GM23338 (cell line): ENCODE measurements at regions not wholly inside any gene's neighbourhood (a gene's known extent, or its start where the extent isn't known, plus 50 kb on each side); places are given as distances from the start of the nearest gene placed in this dataset.

Experiments used
- ATAC-seq: fragments of 200-7000 bp; cut with Tn5 transposase; 3 replicates; pipeline ENCODE4 v1.9.1; 2020
- DNase-seq: peaks from one replicate; pipeline ENCODE4 v3.0.0-alpha.2; 2015; ENCODE audit warnings: low spot score
- H2AFZ ChIP-seq: fragments of 200-600 bp; sonication (generic); 2 replicates; pipeline ENCODE4 v1.8.0; 2016; ENCODE audit warnings: antibody characterized with exemption, mild to moderate bottlenecking, moderate library complexity
- H3F3A ChIP-seq: fragments of 200-600 bp; sonication (generic); replicated peaks from 2 replicates; pipeline ENCODE4 v1.8.0; 2017; ENCODE audit warnings: antibody characterized with exemption, mixed run types, low read depth
- H3K27ac ChIP-seq: fragments of 200-600 bp; sonication (generic); 2 replicates; pipeline ENCODE4 v1.6.1; 2016; ENCODE audit warnings: low read depth
- H3K27me3 ChIP-seq: fragments of 200-600 bp; sonication (generic); 2 replicates; pipeline ENCODE4 v1.8.0; 2016; ENCODE audit warnings: mild to moderate bottlenecking, mixed run types, moderate library complexity; ENCODE audit not compliant: insufficient read depth
- H3K36me3 ChIP-seq: fragments of 200-600 bp; sonication (generic); 2 replicates; pipeline ENCODE4 v1.8.0; 2016; ENCODE audit warnings: mild to moderate bottlenecking; ENCODE audit not compliant: insufficient read depth
- H3K4me1 ChIP-seq: fragments of 200-600 bp; sonication (generic); 2 replicates; pipeline ENCODE4 v1.8.0; 2016; ENCODE audit warnings: mild to moderate bottlenecking, moderate library complexity; ENCODE audit not compliant: insufficient read depth
- H3K4me2 ChIP-seq: fragments of 200-600 bp; sonication (generic); 2 replicates; pipeline ENCODE4 v1.7.1; 2017; ENCODE audit warnings: mixed run types
- H3K4me3 ChIP-seq: fragments of 200-600 bp; sonication (generic); 2 replicates; pipeline ENCODE4 v1.6.1; 2016; ENCODE audit warnings: mixed run types
- H3K79me2 ChIP-seq: fragments of 200-600 bp; sonication (generic); replicated peaks from 2 replicates; pipeline ENCODE4 v1.8.0; 2017; ENCODE audit warnings: mild to moderate bottlenecking; ENCODE audit not compliant: insufficient read depth
- H3K9me2 ChIP-seq: fragments of 200-600 bp; sonication (generic); 2 replicates; pipeline ENCODE4 v1.8.0; 2017; ENCODE audit not compliant: insufficient read depth
- H4K20me1 ChIP-seq: fragments of 200-600 bp; sonication (generic); replicated peaks from 2 replicates; pipeline ENCODE4 v1.8.0; 2017; ENCODE audit warnings: mild to moderate bottlenecking; ENCODE audit not compliant: insufficient read depth
- H3K27ac Mint-ChIP-seq: 2 replicates; pipeline ENCODE4 v1.8.0; 2020; ENCODE audit warnings: inconsistent platforms, mild to moderate bottlenecking, moderate library complexity, mixed read lengths
- H3K27me3 Mint-ChIP-seq: 3 replicates; pipeline ENCODE4 v1.8.0; 2022; ENCODE audit warnings: low read depth, mild to moderate bottlenecking, moderate library complexity, mixed read lengths, inconsistent platforms; ENCODE audit not compliant: insufficient read depth, poor library complexity
- H3K36me3 Mint-ChIP-seq: 3 replicates; pipeline ENCODE4 v1.8.0; 2021; ENCODE audit warnings: low read depth, mild to moderate bottlenecking, inconsistent platforms, moderate library complexity, mixed read lengths
- H3K4me1 Mint-ChIP-seq: 3 replicates; pipeline ENCODE4 v1.8.0; 2020; ENCODE audit warnings: mild to moderate bottlenecking, inconsistent platforms, mixed read lengths
- H3K4me3 Mint-ChIP-seq: 3 replicates; pipeline ENCODE4 v1.8.0; 2021; ENCODE audit warnings: moderate library complexity, mild to moderate bottlenecking, inconsistent platforms, mixed read lengths
- H3K9me3 Mint-ChIP-seq: 3 replicates; pipeline ENCODE4 v1.8.0; 2020; ENCODE audit warnings: moderate library complexity, mild to moderate bottlenecking, inconsistent platforms, mixed read lengths
- CREB1 ChIP-seq: fragments of 250-450 bp; sonication (Bioruptor Pico); IDR thresholded peaks from 2 replicates; pipeline ENCODE4 v1.5.0; 2020; ENCODE audit warnings: low read depth, mild to moderate bottlenecking, moderate library complexity
- EZH2 ChIP-seq: fragments of 200-600 bp; sonication (generic); IDR thresholded peaks from one replicate; pipeline ENCODE4 v1.8.0; 2017; ENCODE audit warnings: antibody characterized with exemption, mild to moderate bottlenecking, low read depth; ENCODE audit not compliant: unreplicated experiment
- EZH2phosphoT487 ChIP-seq: fragments of 200-600 bp; sonication (generic); IDR thresholded peaks from one replicate; pipeline ENCODE4 v1.8.1; 2018; ENCODE audit warnings: antibody characterized with exemption; ENCODE audit not compliant: unreplicated experiment
- JUNB ChIP-seq: IDR thresholded peaks from one replicate; pipeline ENCODE4 v1.6.1; 2016; ENCODE audit warnings: antibody characterized with exemption; ENCODE audit not compliant: unreplicated experiment
- NANOG ChIP-seq: IDR thresholded peaks from 2 replicates; pipeline ENCODE4 v1.6.1; 2016; ENCODE audit warnings: antibody characterized with exemption, borderline replicate concordance
- POLR2AphosphoS5 ChIP-seq: IDR thresholded peaks from 2 replicates; pipeline ENCODE4 v1.6.1; 2016; ENCODE audit warnings: antibody characterized with exemption, low read depth
- STAT1 ChIP-seq: IDR thresholded peaks from one replicate; pipeline ENCODE4 v1.6.1; 2016; ENCODE audit warnings: antibody characterized with exemption; ENCODE audit not compliant: unreplicated experiment
- ZNF114 ChIP-seq: fragments of 250-450 bp; sonication (Bioruptor Pico); IDR thresholded peaks from 2 replicates; pipeline ENCODE4 v1.5.0; 2020; ENCODE audit warnings: mild to moderate bottlenecking, moderate library complexity
- ZNF331 ChIP-seq: fragments of 250-450 bp; sonication (Bioruptor Pico); IDR thresholded peaks from 2 replicates; pipeline ENCODE4 v1.5.0; 2020; ENCODE audit warnings: low read depth, mild to moderate bottlenecking, moderate library complexity
- TF ChIP-seq, protein P1 (sequence below): IDR thresholded peaks from one replicate; pipeline ENCODE4 v1.6.1; 2018; ENCODE audit warnings: antibody characterized with exemption; ENCODE audit not compliant: unreplicated experiment
- TF ChIP-seq, protein P2 (sequence below), 2 experiments: fragments of 200-600 bp in 1 of 2; sonication (generic) in 1 of 2; conservative IDR thresholded peaks; 2 replicates each; pipeline versions ENCODE4 v1.5.1 to v1.6.1; 2016 to 2017; ENCODE audit warnings: antibody characterized with exemption in 2 of 2, low read depth in 2 of 2, mild to moderate bottlenecking in 2 of 2, moderate library complexity in 1 of 2
- TF ChIP-seq, protein P3 (sequence below): fragments of 250-450 bp; sonication (Bioruptor Pico); IDR thresholded peaks from 2 replicates; pipeline ENCODE4 v1.5.0; 2020; ENCODE audit warnings: mild to moderate bottlenecking, moderate library complexity
- TF ChIP-seq, protein P4 (sequence below): IDR thresholded peaks from 2 replicates; pipeline ENCODE4 v1.6.1; 2016; ENCODE audit warnings: antibody characterized with exemption

DNA sequence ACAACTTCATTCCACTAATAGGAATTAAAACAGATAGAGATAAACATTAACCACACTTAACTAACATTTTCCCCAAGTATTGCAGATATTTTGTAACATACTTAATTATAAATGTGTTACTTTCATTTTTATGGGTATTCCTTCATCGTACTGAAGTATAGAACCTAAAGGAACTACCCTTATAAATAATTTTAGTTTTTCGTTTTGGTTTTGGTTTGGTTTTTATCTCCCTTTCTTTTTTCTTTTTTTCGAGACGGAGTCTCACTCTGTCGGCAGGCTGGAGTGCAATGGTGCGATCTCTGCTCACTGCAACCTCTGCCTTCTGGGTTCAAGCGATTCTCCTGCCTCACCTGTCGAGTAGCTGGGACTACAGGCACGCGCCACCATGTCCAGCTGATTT lies 60.1 kb upstream of the LMNB1 start:
- Mint-ChIP-seq H3K36me3 (no peaks in the 10 kb centered on the region), H3K27ac (no peak overlapping the region), H3K27me3 (peaks cover 8% of the 10 kb centered on the region), H3K4me1 (peaks cover 12% of the 10 kb centered on the region), H3K4me3 (no peak overlapping the region), H3K9me3 (no peaks in the 10 kb centered on the region)
- H3K79me2 ChIP-seq = no peaks in the 10 kb centered on the region
- DNase-seq (no peak), ATAC-seq (no peak)
- no peaks in the 10 kb centered on the region for H3K36me3 ChIP-seq
- H2AFZ ChIP-seq = peak overlapping the region; percentile 44
- H3K9me2 ChIP-seq = no peaks in the 10 kb centered on the region
- H3K4me3 ChIP-seq = no peak overlapping the region
- H3K27ac ChIP-seq = no peak overlapping the region
- no peaks in the 10 kb centered on the region for H4K20me1 ChIP-seq
- no peak for TF ChIP-seq STAT1
- no peak for TF ChIP-seq EZH2
- no peak for TF ChIP-seq ZNF114 (CRISPR knock-in tag)
- no peak for TF ChIP-seq EZH2phosphoT487
- no peak for TF ChIP-seq CREB1
- TF ChIP-seq, protein P1, sequence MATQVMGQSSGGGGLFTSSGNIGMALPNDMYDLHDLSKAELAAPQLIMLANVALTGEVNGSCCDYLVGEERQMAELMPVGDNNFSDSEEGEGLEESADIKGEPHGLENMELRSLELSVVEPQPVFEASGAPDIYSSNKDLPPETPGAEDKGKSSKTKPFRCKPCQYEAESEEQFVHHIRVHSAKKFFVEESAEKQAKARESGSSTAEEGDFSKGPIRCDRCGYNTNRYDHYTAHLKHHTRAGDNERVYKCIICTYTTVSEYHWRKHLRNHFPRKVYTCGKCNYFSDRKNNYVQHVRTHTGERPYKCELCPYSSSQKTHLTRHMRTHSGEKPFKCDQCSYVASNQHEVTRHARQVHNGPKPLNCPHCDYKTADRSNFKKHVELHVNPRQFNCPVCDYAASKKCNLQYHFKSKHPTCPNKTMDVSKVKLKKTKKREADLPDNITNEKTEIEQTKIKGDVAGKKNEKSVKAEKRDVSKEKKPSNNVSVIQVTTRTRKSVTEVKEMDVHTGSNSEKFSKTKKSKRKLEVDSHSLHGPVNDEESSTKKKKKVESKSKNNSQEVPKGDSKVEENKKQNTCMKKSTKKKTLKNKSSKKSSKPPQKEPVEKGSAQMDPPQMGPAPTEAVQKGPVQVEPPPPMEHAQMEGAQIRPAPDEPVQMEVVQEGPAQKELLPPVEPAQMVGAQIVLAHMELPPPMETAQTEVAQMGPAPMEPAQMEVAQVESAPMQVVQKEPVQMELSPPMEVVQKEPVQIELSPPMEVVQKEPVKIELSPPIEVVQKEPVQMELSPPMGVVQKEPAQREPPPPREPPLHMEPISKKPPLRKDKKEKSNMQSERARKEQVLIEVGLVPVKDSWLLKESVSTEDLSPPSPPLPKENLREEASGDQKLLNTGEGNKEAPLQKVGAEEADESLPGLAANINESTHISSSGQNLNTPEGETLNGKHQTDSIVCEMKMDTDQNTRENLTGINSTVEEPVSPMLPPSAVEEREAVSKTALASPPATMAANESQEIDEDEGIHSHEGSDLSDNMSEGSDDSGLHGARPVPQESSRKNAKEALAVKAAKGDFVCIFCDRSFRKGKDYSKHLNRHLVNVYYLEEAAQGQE = no peak
- TF ChIP-seq, protein P2, sequence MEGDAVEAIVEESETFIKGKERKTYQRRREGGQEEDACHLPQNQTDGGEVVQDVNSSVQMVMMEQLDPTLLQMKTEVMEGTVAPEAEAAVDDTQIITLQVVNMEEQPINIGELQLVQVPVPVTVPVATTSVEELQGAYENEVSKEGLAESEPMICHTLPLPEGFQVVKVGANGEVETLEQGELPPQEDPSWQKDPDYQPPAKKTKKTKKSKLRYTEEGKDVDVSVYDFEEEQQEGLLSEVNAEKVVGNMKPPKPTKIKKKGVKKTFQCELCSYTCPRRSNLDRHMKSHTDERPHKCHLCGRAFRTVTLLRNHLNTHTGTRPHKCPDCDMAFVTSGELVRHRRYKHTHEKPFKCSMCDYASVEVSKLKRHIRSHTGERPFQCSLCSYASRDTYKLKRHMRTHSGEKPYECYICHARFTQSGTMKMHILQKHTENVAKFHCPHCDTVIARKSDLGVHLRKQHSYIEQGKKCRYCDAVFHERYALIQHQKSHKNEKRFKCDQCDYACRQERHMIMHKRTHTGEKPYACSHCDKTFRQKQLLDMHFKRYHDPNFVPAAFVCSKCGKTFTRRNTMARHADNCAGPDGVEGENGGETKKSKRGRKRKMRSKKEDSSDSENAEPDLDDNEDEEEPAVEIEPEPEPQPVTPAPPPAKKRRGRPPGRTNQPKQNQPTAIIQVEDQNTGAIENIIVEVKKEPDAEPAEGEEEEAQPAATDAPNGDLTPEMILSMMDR (conservative IDR thresholded peaks at IDR 0.05; ENCODE audit: low read depth in 2 of 2) = no peak
- TF ChIP-seq ZNF331 (CRISPR knock-in tag) = no peak
- TF ChIP-seq, protein P3, sequence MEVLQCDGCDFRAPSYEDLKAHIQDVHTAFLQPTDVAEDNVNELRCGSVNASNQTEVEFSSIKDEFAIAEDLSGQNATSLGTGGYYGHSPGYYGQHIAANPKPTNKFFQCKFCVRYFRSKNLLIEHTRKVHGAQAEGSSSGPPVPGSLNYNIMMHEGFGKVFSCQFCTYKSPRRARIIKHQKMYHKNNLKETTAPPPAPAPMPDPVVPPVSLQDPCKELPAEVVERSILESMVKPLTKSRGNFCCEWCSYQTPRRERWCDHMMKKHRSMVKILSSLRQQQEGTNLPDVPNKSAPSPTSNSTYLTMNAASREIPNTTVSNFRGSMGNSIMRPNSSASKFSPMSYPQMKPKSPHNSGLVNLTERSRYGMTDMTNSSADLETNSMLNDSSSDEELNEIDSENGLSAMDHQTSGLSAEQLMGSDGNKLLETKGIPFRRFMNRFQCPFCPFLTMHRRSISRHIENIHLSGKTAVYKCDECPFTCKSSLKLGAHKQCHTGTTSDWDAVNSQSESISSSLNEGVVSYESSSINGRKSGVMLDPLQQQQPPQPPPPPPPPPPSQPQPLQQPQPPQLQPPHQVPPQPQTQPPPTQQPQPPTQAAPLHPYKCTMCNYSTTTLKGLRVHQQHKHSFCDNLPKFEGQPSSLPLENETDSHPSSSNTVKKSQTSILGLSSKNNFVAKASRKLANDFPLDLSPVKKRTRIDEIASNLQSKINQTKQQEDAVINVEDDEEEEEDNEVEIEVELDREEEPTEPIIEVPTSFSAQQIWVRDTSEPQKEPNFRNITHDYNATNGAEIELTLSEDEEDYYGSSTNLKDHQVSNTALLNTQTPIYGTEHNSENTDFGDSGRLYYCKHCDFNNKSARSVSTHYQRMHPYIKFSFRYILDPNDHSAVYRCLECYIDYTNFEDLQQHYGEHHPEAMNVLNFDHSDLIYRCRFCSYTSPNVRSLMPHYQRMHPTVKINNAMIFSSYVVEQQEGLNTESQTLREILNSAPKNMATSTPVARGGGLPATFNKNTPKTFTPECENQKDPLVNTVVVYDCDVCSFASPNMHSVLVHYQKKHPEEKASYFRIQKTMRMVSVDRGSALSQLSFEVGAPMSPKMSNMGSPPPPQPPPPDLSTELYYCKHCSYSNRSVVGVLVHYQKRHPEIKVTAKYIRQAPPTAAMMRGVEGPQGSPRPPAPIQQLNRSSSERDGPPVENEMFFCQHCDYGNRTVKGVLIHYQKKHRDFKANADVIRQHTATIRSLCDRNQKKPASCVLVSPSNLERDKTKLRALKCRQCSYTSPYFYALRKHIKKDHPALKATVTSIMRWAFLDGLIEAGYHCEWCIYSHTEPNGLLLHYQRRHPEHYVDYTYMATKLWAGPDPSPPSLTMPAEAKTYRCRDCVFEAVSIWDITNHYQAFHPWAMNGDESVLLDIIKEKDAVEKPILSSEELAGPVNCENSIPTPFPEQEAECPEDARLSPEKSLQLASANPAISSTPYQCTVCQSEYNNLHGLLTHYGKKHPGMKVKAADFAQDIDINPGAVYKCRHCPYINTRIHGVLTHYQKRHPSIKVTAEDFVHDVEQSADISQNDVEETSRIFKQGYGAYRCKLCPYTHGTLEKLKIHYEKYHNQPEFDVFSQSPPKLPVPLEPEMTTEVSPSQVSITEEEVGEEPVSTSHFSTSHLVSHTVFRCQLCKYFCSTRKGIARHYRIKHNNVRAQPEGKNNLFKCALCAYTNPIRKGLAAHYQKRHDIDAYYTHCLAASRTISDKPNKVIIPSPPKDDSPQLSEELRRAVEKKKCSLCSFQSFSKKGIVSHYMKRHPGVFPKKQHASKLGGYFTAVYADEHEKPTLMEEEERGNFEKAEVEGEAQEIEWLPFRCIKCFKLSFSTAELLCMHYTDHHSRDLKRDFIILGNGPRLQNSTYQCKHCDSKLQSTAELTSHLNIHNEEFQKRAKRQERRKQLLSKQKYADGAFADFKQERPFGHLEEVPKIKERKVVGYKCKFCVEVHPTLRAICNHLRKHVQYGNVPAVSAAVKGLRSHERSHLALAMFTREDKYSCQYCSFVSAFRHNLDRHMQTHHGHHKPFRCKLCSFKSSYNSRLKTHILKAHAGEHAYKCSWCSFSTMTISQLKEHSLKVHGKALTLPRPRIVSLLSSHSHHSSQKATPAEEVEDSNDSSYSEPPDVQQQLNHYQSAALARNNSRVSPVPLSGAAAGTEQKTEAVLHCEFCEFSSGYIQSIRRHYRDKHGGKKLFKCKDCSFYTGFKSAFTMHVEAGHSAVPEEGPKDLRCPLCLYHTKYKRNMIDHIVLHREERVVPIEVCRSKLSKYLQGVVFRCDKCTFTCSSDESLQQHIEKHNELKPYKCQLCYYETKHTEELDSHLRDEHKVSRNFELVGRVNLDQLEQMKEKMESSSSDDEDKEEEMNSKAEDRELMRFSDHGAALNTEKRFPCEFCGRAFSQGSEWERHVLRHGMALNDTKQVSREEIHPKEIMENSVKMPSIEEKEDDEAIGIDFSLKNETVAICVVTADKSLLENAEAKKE (CRISPR knock-in tag) = no peak
- TF ChIP-seq POLR2AphosphoS5 = no peak
- no peak for TF ChIP-seq JUNB
- TF ChIP-seq, protein P4, sequence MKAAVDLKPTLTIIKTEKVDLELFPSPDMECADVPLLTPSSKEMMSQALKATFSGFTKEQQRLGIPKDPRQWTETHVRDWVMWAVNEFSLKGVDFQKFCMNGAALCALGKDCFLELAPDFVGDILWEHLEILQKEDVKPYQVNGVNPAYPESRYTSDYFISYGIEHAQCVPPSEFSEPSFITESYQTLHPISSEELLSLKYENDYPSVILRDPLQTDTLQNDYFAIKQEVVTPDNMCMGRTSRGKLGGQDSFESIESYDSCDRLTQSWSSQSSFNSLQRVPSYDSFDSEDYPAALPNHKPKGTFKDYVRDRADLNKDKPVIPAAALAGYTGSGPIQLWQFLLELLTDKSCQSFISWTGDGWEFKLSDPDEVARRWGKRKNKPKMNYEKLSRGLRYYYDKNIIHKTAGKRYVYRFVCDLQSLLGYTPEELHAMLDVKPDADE = no peak
- TF ChIP-seq NANOG = no peak
- peaks cover 5% of the 10 kb centered on the region for H3K4me1 ChIP-seq
- 0 out of 2 replicates have a peak, but pooled peaks cover 6% of the 10 kb centered on the region for H3F3A ChIP-seq
- no peak overlapping the region for H3K4me2 ChIP-seq
- no peaks in the 10 kb centered on the region for H3K27me3 ChIP-seq
